Epithelial cell of proximal tubule (primary cell): ENCODE measurements at regions not wholly inside any gene's neighbourhood (a gene's known extent, or its start where the extent isn't known, plus 50 kb on each side); places are given as distances from the start of the nearest gene placed in this dataset.

Source experiments
- DNase-seq: peaks from one replicate; pipeline ENCODE4 v3.0.0-alpha.2; 2011; ENCODE audit warnings: low read depth
- H3K4me3 ChIP-seq: 2 replicates; pipeline ENCODE4 v1.5.1; 2011; ENCODE audit warnings: low read depth, mild to moderate bottlenecking, low read length
- TF ChIP-seq, protein P1 (sequence below): conservative IDR thresholded peaks from 2 replicates; pipeline ENCODE4 v1.5.1; 2012; ENCODE audit warnings: low read depth, mild to moderate bottlenecking, low read length

DNA sequence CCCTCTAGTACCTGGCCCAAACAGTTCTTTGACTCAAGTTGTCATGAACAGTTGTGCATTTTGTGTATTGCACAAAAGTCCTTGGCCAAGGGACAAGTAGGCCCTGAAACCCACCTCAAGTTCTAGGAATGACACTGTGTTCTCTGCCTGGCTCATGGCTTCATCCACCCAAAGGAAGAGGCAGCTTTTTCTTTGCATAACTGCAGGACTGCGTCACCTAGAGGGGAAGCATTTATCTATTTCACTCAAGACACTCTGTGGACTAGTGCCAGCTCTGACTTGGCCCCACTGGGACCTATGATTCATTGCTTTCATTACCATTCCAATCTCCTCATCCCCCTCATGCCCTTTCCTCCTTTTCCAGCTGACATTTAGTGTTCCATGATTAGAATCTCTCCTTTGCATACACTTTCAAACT lies 119.3 kb upstream of the SIX2 start:
- peak; percentile 87 for DNase-seq
- TF ChIP-seq, protein P1, sequence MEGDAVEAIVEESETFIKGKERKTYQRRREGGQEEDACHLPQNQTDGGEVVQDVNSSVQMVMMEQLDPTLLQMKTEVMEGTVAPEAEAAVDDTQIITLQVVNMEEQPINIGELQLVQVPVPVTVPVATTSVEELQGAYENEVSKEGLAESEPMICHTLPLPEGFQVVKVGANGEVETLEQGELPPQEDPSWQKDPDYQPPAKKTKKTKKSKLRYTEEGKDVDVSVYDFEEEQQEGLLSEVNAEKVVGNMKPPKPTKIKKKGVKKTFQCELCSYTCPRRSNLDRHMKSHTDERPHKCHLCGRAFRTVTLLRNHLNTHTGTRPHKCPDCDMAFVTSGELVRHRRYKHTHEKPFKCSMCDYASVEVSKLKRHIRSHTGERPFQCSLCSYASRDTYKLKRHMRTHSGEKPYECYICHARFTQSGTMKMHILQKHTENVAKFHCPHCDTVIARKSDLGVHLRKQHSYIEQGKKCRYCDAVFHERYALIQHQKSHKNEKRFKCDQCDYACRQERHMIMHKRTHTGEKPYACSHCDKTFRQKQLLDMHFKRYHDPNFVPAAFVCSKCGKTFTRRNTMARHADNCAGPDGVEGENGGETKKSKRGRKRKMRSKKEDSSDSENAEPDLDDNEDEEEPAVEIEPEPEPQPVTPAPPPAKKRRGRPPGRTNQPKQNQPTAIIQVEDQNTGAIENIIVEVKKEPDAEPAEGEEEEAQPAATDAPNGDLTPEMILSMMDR = peak; percentile 20
- no peak overlapping the region for H3K4me3 ChIP-seq

DNA sequence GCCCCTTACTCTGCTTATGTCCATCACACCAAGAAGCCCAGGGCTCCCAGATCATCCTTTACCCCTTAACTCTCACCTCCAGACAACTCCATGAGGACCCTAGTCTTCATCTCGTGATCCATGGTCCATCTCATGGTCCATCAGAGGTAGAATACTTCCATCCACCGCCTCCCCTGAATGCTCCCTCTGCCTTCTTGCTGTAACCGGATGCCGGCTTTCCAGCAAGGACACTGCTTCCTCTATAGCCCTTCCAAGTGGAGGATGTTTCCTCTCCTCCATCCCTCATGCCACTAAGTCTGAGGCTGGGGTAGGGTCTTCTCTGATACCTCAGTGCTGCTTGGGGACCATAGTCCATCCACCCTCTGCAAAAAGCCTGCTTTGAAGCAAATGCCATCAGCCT lies 118.6 kb upstream of the SIX2 start:
- TF ChIP-seq, protein P1 = no peak
- DNase-seq = no peak
- H3K4me3 ChIP-seq = no peak overlapping the region

DNA sequence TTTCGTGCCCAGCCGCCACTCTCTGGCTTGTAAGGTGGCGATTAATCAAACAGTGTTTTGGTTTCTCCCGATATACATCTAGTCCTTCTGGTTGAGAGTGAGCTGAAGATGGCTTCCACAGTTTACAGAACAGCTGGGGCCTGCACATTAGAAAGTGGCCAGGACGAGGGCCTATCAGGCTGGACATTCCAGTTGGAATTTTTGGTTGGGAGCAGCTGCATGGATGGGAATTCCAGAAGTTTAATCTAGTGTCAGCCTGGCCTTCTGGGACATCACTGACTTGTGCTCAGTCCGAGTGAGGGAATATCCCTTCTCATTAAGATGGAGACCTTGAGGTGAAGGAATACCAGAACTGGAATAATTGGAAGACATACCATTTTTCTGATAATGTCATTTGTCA lies 118.1 kb upstream of the SIX2 start:
- DNase-seq = no peak
- TF ChIP-seq, protein P1 = no peak
- H3K4me3 ChIP-seq = no peak overlapping the region

DNA sequence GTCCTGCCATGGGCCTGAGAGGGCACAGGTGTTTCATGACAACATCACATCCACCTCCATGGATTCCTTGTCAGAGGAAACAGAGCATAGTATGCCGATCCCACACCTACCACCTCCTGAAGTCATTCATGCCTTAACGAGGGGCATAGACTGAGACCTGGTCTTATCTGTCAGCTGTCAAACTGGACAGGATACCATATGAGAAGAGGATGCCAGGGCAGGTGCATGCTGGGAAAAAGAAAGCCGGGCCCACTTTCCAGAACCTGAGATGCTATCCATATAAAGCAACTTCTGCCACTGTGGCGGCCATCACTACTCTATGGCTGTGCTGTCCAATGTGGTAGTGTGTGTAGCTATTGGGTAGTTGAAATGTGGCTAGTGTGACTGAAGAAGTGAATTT lies 116.0 kb upstream of the SIX2 start:
- TF ChIP-seq, protein P1 = no peak
- no peak for DNase-seq
- no peak overlapping the region for H3K4me3 ChIP-seq

DNA sequence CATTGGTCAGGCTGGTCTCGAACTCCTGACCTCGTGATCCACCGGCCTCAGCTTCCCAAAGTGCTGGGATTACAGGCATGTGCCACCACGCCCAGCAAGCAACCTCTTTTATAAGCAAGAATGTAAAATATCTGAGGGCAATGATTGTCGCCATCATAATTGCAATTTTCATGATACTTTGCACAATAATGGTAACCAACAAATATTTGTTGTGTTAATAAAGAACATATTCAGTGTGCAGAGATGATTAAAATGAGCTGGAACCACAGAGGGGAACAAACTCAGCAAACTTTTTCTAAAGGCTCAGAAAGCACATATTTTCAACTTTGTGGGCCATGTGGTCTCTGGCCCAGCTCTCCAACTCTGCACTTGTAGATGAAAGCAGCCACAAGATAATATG lies 115.2 kb upstream of the SIX2 start:
- DNase-seq = no peak

DNA sequence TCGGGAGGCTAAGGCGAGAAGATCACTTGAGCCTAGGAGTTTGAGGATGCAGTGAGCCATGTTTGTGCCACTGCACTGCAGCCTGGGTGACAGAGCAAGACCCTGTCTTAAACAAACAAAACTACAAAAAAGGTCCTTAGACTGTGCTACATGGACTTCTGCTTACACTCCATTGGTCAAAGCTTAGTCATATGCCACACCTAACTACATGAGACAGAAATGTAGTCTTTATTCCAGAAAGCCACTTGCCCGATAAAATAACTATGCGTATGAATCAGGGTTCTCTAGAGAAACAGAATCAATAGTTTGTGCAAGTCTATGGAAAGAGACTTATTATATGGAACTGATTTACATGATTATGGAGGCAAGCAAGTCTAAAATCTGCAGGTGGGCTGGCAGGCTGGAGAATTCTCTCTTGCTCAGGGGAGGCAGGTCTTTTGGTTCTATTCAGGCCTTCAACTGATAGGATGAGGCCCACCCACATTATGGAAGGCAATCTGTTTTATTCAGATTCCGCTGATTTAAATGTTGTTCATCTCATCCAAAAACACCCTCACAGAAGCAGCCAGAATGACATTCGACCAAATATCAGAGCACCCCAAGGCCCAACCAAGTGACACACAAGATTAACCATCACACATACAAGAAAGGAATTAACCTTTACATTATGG lies 114.4 kb upstream of the SIX2 start:
- TF ChIP-seq, protein P1 = no peak
- no peak for DNase-seq
- no peak overlapping the region for H3K4me3 ChIP-seq

More for the DNA sequence above, 115.2 kb upstream of the SIX2 start:
- TF ChIP-seq, protein P1 = no peak
- no peak overlapping the region for H3K4me3 ChIP-seq

DNA sequence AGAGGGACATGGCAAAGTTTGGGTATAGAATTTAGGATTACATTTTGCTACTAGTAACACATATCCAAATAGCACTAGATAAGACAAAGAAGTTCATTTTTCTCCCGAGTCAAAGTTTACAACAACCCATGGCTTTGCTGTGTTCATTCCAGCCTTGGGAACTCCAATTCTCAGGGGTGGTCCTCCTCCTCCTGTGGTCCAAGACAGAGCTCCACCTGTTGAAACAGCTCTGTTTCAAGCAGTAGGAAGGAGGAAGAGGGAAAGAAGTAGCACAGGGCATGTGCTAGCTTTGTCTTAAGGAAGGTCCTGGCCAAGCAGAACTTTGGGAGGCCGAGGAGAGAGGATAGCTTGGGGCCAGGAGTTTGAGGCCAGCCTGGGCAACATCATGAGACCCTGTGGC lies 113.8 kb upstream of the SIX2 start:
- TF ChIP-seq, protein P1 = no peak
- H3K4me3 ChIP-seq = no peak overlapping the region
- DNase-seq = no peak
